Fibroblast of skin of left quadriceps (primary cell): ENCODE measurements at regions not wholly inside any gene's neighbourhood (a gene's known extent, or its start where the extent isn't known, plus 50 kb on each side); places are given as distances from the start of the nearest gene placed in this dataset.
"Not testable (repeated sequence)": the region's sequence is repeated elsewhere in the genome, so short reads cannot be mapped to it uniquely, and the experiment has no call there.

Source experiments
- DNase-seq, 2 experiments: peaks; one replicate each; pipeline ENCODE4 v3.0.0-alpha.2; 2013; ENCODE audit warnings: low read depth in 2 of 2

DNA sequence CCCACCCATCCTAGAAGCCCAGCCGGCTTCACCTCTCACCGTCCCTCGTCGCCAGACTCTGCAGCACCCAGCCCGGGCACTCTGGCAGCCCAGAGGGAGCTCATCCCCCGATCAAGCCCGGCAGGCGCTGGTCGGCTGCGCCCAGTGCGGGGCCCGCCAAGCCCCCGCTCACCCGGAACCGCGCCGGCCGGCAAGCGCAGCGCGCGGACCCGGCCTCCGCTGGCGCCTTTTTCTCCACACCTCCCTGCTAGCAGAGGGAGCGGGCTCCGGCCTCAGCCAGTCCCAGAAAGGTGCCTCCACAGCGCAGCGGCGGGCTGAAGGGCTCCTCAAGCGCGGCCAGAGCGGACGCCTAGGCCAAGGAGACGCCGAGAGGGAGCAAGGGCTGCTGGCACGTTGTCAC is 2023.3 kb downstream of the NCAM2 start:
- DNase-seq: no peak

GRCh38 chr21:23026878-23027277 is 2028.7 kb downstream of the NCAM2 start:
- no peak for DNase-seq

- no peak for DNase-seq
Observed at GRCh38 chr21:23039846-23040245, 2041.6 kb downstream of the NCAM2 start.

DNA sequence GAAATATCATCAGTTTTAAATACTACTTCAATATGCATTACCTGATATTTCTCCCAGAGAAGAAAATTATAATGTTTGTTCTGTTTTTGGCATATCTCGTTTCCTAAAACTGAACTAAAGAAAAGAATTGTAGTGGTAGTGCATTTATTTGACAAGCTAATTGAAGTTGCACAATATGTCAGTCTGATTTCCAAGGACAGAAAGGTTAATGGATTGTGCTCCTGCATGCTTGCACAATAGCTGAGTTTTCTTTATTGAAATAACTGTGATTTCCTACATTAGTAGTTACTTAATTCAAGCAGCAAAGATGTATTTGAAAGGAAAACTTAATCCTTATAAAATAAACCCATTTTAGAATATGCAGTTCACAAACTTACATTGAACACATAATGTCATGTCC is 2047.7 kb downstream of the NCAM2 start:
- DNase-seq: no peak

GRCh38 chr21:23067672-23068071 is 2069.5 kb downstream of the NCAM2 start:
- DNase-seq: no peak

DNA sequence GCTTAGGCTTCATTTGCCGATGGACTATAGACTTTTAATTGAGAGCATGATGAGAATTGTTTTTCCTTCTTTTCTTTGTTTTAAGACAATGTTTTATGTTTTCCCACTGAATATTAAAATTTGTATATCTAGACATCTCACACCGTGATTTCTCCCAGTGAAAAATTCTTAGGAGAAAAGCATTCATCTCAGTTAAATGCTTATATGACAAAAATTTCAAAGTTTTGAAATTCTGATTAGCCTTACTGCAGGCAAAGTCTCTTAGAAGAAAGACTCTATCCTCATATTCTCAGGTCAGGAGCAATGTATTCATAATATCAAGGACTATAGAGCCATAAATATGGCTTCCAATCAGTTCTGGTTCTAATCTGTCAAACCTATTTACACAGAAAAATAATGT is 2085.0 kb downstream of the NCAM2 start:
- DNase-seq: no peak

DNA sequence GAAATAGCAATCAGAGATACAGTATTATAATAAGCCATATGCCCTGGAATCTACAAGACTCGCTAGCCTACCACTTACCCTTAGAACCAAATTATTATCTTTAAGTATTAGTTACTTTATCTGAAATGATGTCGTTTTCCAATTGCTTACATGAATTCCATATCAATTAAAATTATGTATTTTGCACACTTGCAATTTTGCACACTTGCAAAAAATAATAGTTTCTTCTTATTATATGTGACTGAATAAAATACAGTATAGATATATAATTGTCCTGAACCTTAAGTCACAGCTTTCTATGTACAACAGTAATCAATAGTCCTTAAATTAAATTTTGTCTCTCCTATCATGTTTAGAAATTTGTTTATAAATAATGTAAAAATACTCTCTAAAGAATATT is 2095.1 kb downstream of the NCAM2 start:
- DNase-seq: no peak

- no peak for DNase-seq
Observed at GRCh38 chr21:23099185-23099584, 2101.0 kb downstream of the NCAM2 start.

- no peak for DNase-seq
Observed at GRCh38 chr21:23101111-23101510, 2102.9 kb downstream of the NCAM2 start.

GRCh38 chr21:23108533-23108932 is 2110.3 kb downstream of the NCAM2 start:
- no peak for DNase-seq

DNA sequence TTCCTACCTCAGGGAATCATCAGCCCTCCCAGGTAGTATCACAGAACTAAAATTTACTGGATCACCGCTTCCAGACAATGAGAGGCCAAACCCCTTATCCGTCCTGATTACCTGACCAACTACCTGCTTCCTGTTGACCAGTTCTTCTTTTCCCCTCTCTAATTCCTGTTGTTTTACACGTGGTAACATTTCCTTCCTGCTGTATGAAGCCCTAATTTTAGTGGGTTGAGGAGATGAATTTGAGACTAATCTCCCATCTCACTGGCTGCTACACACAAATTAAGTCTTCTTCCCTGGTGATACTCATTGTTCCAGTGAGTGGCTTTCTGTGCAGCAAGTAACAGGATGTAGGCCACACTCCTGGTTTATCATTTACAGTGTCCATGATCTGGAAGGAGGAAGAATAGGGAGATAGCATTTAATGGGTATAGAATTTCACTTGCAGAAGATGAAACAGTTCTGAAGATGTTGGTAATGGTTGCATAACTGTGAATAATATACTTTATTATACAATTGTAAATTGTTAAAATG is 2112.9 kb downstream of the NCAM2 start:
- DNase-seq: no peak

DNA sequence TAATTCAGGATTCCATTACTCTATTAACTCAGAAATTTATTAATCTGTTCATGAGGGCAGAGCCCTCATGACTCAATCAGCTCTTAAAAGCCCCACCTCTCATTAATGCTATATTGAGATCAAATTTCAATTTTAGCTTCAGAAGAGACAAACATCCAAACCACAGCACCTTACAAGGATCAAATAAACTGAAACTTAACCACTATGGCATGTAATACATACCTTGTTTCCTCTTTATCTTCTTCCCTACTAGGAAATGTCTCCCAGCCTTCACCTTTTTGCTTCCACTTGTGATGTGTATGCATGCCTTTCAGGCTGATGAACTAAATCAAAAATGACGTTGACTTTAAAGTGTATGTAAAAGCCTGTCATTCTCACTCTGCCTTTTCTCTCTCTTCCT is 2121.3 kb downstream of the NCAM2 start:
- DNase-seq: no peak

- no peak for DNase-seq
Observed at GRCh38 chr21:23127973-23128372, 2129.8 kb downstream of the NCAM2 start.

- DNase-seq: no peak
Observed at GRCh38 chr21:23130308-23130707, 2132.1 kb downstream of the NCAM2 start.

GRCh38 chr21:23131177-23131576 is 2133.0 kb downstream of the NCAM2 start:
- no peak for DNase-seq

DNA sequence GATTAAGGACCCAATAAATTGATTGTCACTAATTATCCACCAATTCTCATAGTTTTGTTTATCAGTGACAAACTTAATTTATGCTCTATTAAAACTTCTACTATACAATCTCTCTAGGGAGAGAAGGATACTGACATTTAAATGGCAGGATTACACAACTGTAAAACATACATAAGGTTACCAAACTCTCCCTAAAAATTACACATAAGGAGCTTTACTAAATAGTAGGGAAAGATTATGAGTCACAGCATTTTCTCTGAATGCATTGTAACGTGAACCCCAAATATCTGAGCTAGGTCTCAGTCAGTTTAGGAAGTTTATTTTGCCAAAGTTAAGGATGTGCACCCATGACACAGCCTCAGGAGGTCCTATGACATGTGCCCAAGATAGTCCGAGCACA is 2140.6 kb downstream of the NCAM2 start:
- DNase-seq: no peak

DNA sequence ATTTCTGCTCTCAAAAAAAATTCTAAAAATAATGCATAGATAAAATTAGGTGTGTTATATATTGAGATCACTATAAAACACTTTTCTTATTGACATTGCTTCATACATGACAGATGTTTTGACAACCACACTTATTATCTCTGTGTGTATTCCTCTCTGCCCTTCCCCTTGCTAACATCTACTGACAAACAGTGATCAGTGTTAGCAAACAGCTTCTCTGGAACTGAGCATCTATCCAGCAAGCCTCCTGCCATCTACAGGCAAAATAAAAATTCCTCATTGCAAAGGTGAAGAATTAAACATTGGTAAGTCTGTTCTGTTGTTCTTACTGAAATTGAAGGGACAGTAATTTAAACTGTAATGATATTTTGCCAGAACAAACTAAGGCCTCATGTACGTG is 2153.9 kb downstream of the NCAM2 start:
- no peak for DNase-seq

- not testable (repeated sequence) for DNase-seq
Observed at GRCh38 chr21:23153842-23154241, 2155.6 kb downstream of the NCAM2 start.

DNA sequence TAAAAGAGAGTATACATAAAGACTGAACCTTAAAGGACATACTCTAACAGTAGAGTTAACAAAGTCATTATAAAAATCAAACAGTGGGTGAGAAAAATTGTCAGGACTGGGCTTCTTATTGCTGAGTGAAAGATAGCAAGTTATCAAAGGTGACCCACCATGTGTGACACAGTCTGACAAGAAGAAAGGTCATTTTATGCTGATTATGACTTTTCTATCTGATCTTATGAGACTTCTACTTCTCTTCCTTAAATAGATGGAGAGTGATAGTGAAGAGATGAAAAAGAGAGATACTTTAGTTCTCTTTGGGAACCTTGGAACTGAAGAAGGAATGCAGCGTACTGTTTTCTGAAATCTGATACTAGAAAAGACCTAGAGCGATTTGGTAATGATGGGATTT is 2157.1 kb downstream of the NCAM2 start:
- DNase-seq: no peak

GRCh38 chr21:23160914-23161313 is 2162.7 kb downstream of the NCAM2 start:
- DNase-seq: no peak

- DNase-seq: no peak
Observed at GRCh38 chr21:23162198-23162946, 2164.2 kb downstream of the NCAM2 start.
